Activated T-cell treated with anti-CD3 and anti-CD28 coated beads, Interleukin-2, amount 50 U/mL, for 4 hours (primary cell): ENCODE measurements at regions not wholly inside any gene's neighbourhood (a gene's known extent, or its start where the extent isn't known, plus 50 kb on each side); places are given as distances from the start of the nearest gene placed in this dataset.
"Not testable (repeated sequence)": the region's sequence is repeated elsewhere in the genome, so short reads cannot be mapped to it uniquely, and the experiment has no call there.

Source experiments
- ATAC-seq, 2 donors: fragments of 200-7000 bp; cut with Tn5 transposase; one replicate each; pipeline ENCODE4 v1.10.0; 2021
- DNase-seq: peaks from one replicate; pipeline ENCODE4 v3.0.0-alpha.2; 2020
- H3K27me3 Mint-ChIP-seq: one replicate; pipeline ENCODE4 v1.8.0; 2021; ENCODE audit warnings: low read depth, mixed read lengths
- H3K36me3 Mint-ChIP-seq: one replicate; pipeline ENCODE4 v1.8.0; 2022; ENCODE audit warnings: mixed read lengths; ENCODE audit not compliant: insufficient read depth
- H3K4me1 Mint-ChIP-seq: one replicate; pipeline ENCODE4 v1.8.0; 2021; ENCODE audit warnings: low read depth, mixed read lengths
- H3K4me3 Mint-ChIP-seq: one replicate; pipeline ENCODE4 v1.8.0; 2021; ENCODE audit warnings: mild to moderate bottlenecking, moderate library complexity, mixed read lengths
- H3K9me3 Mint-ChIP-seq: one replicate; pipeline ENCODE4 v1.8.0; 2021; ENCODE audit warnings: mixed read lengths

- no peak overlapping the region for H3K4me3 Mint-ChIP-seq
- no peaks in the 10 kb centered on the region for H3K36me3 Mint-ChIP-seq
- DNase-seq, result no peak
- no peaks in the 10 kb centered on the region for H3K27me3 Mint-ChIP-seq
- no peak for ATAC-seq
- H3K9me3 Mint-ChIP-seq, result peaks cover 18% of the 10 kb centered on the region
- no peaks in the 10 kb centered on the region for H3K4me1 Mint-ChIP-seq
Observed at GRCh38 chr18:28457784-28458183, 280.9 kb upstream of the CDH2 start.

GRCh38 chr18:28455971-28456370 is 279.0 kb upstream of the CDH2 start:
- no peak overlapping the region for H3K4me3 Mint-ChIP-seq
- peaks cover 18% of the 10 kb centered on the region for H3K9me3 Mint-ChIP-seq
- no peak for DNase-seq
- no peak for ATAC-seq
- no peaks in the 10 kb centered on the region for H3K36me3 Mint-ChIP-seq
- no peaks in the 10 kb centered on the region for H3K4me1 Mint-ChIP-seq
- H3K27me3 Mint-ChIP-seq, result no peaks in the 10 kb centered on the region

- ATAC-seq (no peak), DNase-seq (no peak)
- Mint-ChIP-seq H3K9me3 (peaks cover 11% of the 10 kb centered on the region), H3K4me1 (no peaks in the 10 kb centered on the region), H3K4me3 (no peak overlapping the region), H3K27me3 (no peaks in the 10 kb centered on the region), H3K36me3 (no peaks in the 10 kb centered on the region)
Observed at GRCh38 chr18:28439870-28440269, 262.9 kb upstream of the CDH2 start.

DNA sequence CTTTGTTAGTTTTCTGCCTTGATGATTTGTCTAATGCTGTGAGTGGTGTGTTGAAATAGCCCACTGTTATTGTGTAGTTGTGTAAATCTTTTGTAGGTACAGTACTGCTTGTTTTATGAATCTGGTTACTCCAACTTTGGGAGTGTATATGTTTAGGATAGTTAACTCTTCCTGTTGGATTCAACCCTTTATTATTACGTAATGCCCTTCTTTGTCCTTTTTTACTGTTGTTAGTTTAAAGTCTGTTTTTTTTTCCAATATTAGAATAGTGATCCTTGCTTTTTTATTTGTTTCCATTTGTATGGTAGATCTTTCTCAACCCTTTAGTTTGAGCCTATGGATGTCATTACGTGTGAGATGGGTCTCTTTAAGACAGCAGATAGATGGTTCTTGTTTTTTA is 261.5 kb upstream of the CDH2 start:
- no peaks in the 10 kb centered on the region for H3K27me3 Mint-ChIP-seq
- no peak overlapping the region for H3K4me3 Mint-ChIP-seq
- no peaks in the 10 kb centered on the region for H3K36me3 Mint-ChIP-seq
- no peaks in the 10 kb centered on the region for H3K4me1 Mint-ChIP-seq
- peaks cover 11% of the 10 kb centered on the region for H3K9me3 Mint-ChIP-seq
- ATAC-seq, result no peak
- DNase-seq, result no peak

GRCh38 chr18:28432339-28432738 is 255.4 kb upstream of the CDH2 start:
- ATAC-seq (no peak), DNase-seq (no peak)
- no peaks in the 10 kb centered on the region for H3K36me3 Mint-ChIP-seq
- H3K4me3 Mint-ChIP-seq, result no peak overlapping the region
- H3K4me1 Mint-ChIP-seq, result no peaks in the 10 kb centered on the region
- no peaks in the 10 kb centered on the region for H3K27me3 Mint-ChIP-seq
- H3K9me3 Mint-ChIP-seq, result peaks cover 6% of the 10 kb centered on the region

GRCh38 chr18:28425886-28426285 is 249.0 kb upstream of the CDH2 start:
- no peaks in the 10 kb centered on the region for H3K27me3 Mint-ChIP-seq
- H3K4me1 Mint-ChIP-seq, result no peaks in the 10 kb centered on the region
- H3K9me3 Mint-ChIP-seq, result peaks cover 19% of the 10 kb centered on the region
- no peaks in the 10 kb centered on the region for H3K36me3 Mint-ChIP-seq
- DNase-seq (no peak), ATAC-seq (no peak)
- H3K4me3 Mint-ChIP-seq, result no peak overlapping the region

DNA sequence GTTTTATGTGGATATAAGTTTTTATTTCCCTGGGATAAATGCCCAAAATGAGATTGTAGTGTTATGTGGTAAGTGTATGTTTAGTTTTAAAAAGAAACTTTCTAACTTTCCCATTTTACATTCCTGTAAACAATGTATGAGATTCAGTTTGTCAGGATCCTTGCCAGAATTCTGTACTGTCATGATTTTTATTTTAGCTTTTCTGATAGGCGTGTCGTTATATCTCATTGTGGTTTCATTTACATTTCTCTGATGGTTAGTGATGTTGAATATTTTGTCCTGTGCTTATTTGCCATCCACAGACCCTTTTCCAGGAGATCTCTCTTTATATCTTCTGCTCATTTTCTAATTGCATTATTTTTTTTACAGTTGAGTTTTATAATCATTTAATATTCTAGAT is 245.6 kb upstream of the CDH2 start:
- Mint-ChIP-seq H3K4me3 (no peak overlapping the region), H3K36me3 (no peaks in the 10 kb centered on the region), H3K9me3 (peaks cover 19% of the 10 kb centered on the region), H3K4me1 (no peaks in the 10 kb centered on the region), H3K27me3 (no peaks in the 10 kb centered on the region)
- no peak for DNase-seq
- ATAC-seq, result no peak

GRCh38 chr18:28421950-28422349 is 245.0 kb upstream of the CDH2 start:
- not testable (repeated sequence) for H3K4me1 Mint-ChIP-seq, DNase-seq, H3K4me3 Mint-ChIP-seq, H3K27me3 Mint-ChIP-seq, ATAC-seq, H3K36me3 Mint-ChIP-seq
- H3K9me3 Mint-ChIP-seq, result peaks cover 13% of the 10 kb centered on the region

DNA sequence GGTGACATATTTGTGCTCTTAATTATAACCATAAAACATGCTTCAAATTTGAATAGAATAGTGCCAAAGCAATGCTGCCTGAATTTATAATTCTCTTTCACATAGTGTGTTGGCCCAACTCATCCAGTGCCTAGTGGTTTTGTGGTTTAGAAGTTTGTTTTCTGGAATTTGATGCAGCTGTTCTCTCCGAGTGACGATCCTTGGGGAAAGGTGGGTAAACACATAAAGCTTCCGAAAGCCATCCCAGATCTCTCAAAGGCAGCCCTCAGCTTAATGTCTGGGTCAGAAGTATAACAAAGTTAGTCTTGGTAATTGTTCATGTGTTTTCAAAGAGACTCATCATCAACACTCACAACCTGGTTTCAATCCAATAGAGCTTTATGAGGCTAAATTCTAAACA is 235.6 kb upstream of the CDH2 start:
- no peak for ATAC-seq
- H3K36me3 Mint-ChIP-seq, result no peaks in the 10 kb centered on the region
- no peaks in the 10 kb centered on the region for H3K27me3 Mint-ChIP-seq
- H3K4me1 Mint-ChIP-seq, result no peaks in the 10 kb centered on the region
- no peak overlapping the region for H3K4me3 Mint-ChIP-seq
- H3K9me3 Mint-ChIP-seq, result peaks cover 22% of the 10 kb centered on the region
- DNase-seq, result no peak

DNA sequence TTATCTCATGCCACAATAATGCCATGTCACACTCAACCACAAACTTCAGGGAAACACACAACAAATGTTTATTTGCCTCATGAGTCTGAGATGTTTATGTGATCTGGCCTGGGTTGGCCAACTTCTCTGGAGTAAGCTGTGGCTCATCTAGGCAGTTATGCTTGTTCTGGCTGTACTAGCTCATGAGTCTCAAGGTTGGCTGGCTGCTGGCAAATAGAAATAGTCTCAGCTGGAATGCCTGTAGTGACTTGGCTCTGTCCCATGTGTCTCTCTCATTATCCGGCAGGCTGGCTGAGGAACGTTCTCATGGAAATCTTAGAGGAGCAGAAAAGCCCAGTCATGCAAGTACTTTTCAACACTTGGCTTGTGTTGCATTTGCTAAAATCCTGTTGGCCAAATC is 234.9 kb upstream of the CDH2 start:
- no peaks in the 10 kb centered on the region for H3K27me3 Mint-ChIP-seq
- H3K4me1 Mint-ChIP-seq, result no peaks in the 10 kb centered on the region
- H3K9me3 Mint-ChIP-seq, result peaks cover 22% of the 10 kb centered on the region
- ATAC-seq (no peak), DNase-seq (no peak)
- H3K36me3 Mint-ChIP-seq, result no peaks in the 10 kb centered on the region
- H3K4me3 Mint-ChIP-seq, result no peak overlapping the region

DNA sequence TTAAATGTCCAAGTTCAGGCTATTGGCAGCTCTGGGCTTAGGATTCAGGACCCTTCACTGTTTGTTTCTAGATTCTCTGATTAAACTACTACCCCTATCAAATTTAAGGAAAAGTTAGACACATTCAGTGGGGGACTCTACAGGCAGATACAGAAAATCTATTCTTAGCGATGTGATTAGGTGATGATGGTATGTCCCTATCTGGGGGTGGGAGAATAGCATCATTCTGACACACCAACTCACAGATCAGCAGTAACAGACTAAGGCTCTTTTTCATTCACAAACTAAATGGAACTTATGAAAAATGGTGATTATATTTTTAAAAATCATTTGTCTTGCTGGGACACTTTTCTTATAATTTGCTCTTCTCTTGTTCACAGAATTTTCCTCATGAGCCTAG is 232.9 kb upstream of the CDH2 start:
- H3K9me3 Mint-ChIP-seq, result peaks cover 21% of the 10 kb centered on the region

DNA sequence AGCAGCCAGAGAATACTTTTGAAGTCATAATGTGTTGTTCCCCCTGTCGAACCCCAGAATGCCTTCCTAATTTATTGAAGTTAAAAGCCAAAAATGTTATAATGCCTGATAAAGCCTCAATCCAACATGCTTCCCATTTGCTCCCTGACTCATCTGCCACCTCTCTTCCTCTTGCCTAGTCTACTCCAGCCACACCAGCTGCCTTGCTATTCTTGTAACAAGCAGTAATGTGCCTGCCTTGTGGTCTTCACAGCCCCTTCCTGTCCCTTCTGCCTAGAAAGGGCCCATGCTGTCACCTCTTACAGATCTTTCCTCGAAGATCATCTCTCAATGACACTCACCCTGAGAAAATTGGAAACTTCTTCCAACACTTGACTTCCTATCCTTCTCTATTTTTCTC is 231.6 kb upstream of the CDH2 start:
- Mint-ChIP-seq H3K4me1 (no peaks in the 10 kb centered on the region), H3K9me3 (peaks cover 21% of the 10 kb centered on the region), H3K36me3 (no peaks in the 10 kb centered on the region), H3K27me3 (no peaks in the 10 kb centered on the region), H3K4me3 (no peak overlapping the region)
- DNase-seq, result no peak
- ATAC-seq, result no peak

More for the DNA sequence above, 232.9 kb upstream of the CDH2 start:
- no peaks in the 10 kb centered on the region for H3K36me3 Mint-ChIP-seq
- ATAC-seq (no peak), DNase-seq (no peak)
- no peak overlapping the region for H3K4me3 Mint-ChIP-seq
- no peaks in the 10 kb centered on the region for H3K27me3 Mint-ChIP-seq
- no peaks in the 10 kb centered on the region for H3K4me1 Mint-ChIP-seq

- ATAC-seq (no peak), DNase-seq (no peak)
- Mint-ChIP-seq H3K27me3 (no peaks in the 10 kb centered on the region), H3K4me3 (no peak overlapping the region), H3K36me3 (no peaks in the 10 kb centered on the region), H3K9me3 (peaks cover 15% of the 10 kb centered on the region), H3K4me1 (no peaks in the 10 kb centered on the region)
Observed at GRCh38 chr18:28407681-28408080, 230.8 kb upstream of the CDH2 start.

- Mint-ChIP-seq H3K36me3 (no peaks in the 10 kb centered on the region), H3K4me1 (no peaks in the 10 kb centered on the region), H3K27me3 (no peaks in the 10 kb centered on the region), H3K4me3 (no peak overlapping the region), H3K9me3 (peaks cover 19% of the 10 kb centered on the region)
- DNase-seq, result no peak
- no peak for ATAC-seq
Observed at GRCh38 chr18:28406533-28406932, 229.6 kb upstream of the CDH2 start.

DNA sequence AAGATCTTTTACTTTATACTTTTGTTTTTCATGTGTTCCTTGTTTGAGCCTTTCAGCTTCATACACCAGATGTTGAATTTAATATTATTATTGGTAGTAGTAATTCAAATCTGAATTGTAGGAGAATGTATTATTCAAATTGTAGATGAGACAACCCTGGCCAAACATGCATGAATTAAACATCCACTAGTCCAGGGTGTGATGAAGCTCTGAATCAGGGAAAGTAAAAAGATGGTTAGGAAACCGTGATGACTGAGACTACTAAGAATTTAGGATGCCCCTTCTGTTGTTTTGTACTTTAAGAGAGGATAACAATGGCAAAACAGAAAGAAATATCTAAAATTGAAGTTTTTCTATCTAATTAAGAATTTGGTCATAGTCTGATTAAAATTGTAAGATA is 227.8 kb upstream of the CDH2 start:
- Mint-ChIP-seq H3K27me3 (no peaks in the 10 kb centered on the region), H3K36me3 (no peaks in the 10 kb centered on the region), H3K9me3 (peaks cover 14% of the 10 kb centered on the region), H3K4me1 (no peaks in the 10 kb centered on the region), H3K4me3 (no peak overlapping the region)
- ATAC-seq (no peak), DNase-seq (no peak)

GRCh38 chr18:28399781-28400362 is 222.9 kb upstream of the CDH2 start:
- no peak overlapping the region for H3K4me3 Mint-ChIP-seq
- ATAC-seq, result no peak
- H3K9me3 Mint-ChIP-seq, result peaks cover 14% of the 10 kb centered on the region
- no peak for DNase-seq
- H3K27me3 Mint-ChIP-seq, result no peaks in the 10 kb centered on the region
- no peaks in the 10 kb centered on the region for H3K4me1 Mint-ChIP-seq
- H3K36me3 Mint-ChIP-seq, result no peaks in the 10 kb centered on the region
